NCI-H2107 treated with DMSO at 0.1 percent for 48 hours (cell line): ENCODE measurements at regions not wholly inside any gene's neighbourhood (a gene's known extent, or its start where the extent isn't known, plus 50 kb on each side); places are given as distances from the start of the nearest gene placed in this dataset.
"Not testable (repeated sequence)": the region's sequence is repeated elsewhere in the genome, so short reads cannot be mapped to it uniquely, and the experiment has no call there.

Source experiments
- DNase-seq: peaks from one replicate; lab custom pipeline; 2025; ENCODE audit not compliant: unreplicated experiment; lab: John Stamatoyannopoulos, UW

DNA sequence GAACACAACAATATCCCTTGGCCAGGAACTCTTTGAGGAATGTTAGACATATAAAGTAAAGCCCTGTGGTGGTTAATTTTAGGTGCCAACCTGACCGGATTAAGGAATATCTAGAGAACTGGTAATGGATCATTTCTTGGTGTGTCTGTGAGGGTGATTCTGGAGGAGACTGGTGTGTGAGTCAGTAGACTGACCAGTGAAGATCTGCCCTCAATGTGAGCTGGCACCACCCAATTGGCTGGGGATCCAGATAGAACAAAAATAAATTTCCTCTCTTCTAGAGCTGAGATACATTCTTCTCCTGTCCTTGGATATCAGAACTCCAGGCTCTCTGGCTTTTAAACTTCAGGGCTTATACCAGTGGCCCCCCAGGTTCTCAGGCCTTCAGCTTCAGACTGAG is 56.2 kb upstream of the TNPO1 start:
- DNase-seq = no peak

DNA sequence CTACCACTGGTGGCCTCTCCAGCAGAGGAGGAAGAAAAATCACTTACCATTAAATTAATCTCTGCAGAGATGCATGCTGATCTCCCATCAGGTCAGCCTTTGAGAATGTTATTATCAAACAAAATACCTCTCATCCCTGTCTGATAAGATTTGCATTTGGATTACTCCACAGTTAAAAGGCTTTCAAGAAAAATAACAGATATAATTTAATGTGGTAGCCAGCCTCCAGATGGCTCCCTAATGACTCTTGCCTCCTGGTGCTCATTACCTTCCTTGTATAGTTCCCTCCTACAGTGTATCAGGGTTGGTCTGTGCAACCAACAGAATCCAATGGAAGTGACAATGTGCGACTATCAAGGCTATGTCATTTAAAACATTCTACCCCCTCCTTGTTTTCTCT is 63.6 kb upstream of the TNPO1 start:
- no peak for DNase-seq

- no peak for DNase-seq
Observed at GRCh38 chr5:72749362-72749997, 67.0 kb upstream of the TNPO1 start.

DNA sequence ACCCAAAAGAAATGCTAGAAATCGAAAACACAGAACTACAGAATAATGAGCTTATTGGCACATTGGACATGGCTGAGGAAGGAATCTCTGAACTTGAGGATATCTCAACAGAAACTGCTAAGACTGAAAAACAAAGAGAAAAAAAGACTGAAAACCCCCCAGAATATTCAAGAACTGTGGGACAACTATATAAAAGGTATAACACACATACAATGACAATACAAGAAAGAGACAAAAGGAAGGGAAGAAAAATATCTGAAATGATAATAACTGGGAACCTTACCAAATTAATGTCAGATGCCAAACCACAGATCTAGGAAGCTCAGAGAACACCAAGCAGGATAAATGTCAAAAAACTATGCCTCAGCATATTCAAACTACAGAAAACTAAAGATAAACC is 68.6 kb upstream of the TNPO1 start:
- no peak for DNase-seq

DNA sequence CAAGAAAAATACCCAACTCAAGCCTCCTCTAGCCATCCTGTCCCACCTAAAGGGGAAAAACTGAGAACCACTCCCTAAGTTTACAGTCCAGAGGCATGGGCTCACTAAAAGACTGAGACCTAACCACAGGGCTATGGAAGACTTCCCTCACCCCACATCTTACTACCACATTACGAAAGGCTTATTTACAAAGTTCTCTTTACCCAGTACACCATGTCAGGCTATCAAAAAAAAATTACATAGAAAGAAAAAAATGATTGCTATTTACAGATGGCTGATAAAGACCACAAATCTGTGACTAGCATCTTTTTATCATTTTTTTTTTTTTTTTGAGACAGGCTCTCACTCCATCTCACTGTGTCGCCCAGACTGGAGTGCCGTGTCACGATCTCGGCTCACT is 69.7 kb upstream of the TNPO1 start:
- DNase-seq = no peak

GRCh38 chr5:72744136-72744535 is 72.3 kb upstream of the TNPO1 start:
- no peak for DNase-seq

GRCh38 chr5:72741805-72742204 is 74.7 kb upstream of the TNPO1 start:
- DNase-seq = no peak

- DNase-seq = no peak
Observed at GRCh38 chr5:72733810-72734209, 82.7 kb upstream of the TNPO1 start.

GRCh38 chr5:72723581-72723980 is 92.9 kb upstream of the TNPO1 start:
- DNase-seq = no peak

GRCh38 chr5:72722792-72723452 is 93.5 kb upstream of the TNPO1 start:
- DNase-seq = no peak

DNA sequence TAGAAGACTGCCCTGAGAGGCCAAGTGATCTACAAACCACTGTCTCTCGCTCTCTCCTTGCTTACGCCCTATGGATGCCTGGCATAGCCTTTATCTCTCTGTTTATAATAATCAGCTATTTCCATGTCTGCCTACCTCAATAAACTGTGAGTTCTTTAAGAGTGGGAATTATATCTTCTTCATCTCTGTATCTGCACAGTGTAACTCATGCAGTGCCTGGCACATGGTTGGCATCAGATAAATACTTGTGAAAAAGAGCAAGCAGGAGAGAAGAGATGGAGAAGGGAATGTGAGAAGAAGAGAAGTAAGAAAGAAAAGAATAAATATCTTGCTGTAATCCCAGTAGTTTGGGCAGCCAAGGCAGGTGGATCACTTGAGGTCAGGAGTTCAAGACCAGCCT is 94.6 kb upstream of the TNPO1 start:
- no peak for DNase-seq

- no peak for DNase-seq
Observed at GRCh38 chr5:72720205-72720604, 96.3 kb upstream of the TNPO1 start.

GRCh38 chr5:72711351-72711750 is 105.1 kb upstream of the TNPO1 start:
- DNase-seq = no peak

DNA sequence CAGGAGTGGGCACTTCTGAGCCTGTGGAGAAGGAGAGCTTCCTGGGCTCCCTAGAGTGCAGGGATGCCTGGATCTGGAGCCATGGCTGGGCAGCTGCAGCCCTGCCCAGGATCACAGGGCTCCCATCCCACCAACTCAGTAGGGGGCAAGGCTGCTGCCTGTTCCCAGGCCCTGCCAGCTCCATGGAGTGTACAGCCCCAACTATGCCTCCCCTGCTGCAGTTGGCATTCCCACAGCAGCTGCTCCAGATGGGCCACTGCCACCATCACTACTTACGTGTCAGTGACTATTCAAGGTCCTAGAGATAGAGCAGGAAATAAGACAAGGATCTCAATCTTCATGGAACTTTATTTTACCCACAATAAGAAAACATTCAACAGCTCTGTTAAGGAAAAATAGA is 107.1 kb upstream of the TNPO1 start:
- no peak for DNase-seq

- DNase-seq = no peak
Observed at GRCh38 chr5:72705178-72705577, 111.3 kb upstream of the TNPO1 start.

DNA sequence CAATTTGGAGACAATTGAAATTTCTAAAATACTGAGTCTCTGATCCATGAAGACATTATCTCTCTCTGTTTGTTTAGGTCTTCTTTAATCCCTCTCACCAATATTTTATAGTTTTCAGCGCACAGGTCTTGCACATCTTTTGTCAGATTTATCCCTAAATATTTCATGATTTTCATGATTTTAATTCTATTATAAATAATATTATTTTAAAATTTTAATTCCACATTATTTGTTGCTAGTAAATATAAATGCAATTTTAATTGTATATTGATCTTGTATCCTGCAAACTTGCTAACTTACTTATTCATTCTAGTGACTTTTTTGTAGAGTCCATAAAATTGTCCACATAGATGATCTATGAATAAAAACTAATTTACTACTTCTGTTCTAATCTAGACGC is 112.6 kb upstream of the TNPO1 start:
- no peak for DNase-seq

DNA sequence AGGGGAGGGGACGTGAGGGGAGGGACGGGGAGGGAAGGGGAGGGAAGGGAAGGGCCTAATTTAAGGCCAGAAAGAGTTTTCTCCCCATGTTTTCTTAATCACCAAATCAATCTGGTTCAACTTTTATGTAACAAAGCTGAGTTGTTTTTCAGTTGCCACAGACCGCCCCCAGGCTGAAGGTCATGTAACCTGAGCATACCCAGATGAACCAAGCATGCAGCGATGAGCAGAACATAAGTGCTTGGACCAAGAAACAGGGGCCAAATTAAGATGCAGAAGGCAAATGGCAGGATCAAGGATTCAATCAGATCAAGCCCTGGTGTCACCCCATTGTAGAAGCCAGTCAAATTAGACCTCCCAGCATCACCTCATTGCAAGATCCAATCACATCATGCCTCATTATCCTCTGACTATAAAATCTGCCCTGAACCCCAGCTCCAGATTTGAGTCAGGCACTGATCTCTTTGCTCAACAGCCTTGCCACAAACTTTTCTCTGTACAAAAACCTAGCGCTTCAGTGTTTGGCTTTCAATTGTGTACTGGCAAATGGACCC is 113.5 kb upstream of the TNPO1 start:
- DNase-seq = no peak

DNA sequence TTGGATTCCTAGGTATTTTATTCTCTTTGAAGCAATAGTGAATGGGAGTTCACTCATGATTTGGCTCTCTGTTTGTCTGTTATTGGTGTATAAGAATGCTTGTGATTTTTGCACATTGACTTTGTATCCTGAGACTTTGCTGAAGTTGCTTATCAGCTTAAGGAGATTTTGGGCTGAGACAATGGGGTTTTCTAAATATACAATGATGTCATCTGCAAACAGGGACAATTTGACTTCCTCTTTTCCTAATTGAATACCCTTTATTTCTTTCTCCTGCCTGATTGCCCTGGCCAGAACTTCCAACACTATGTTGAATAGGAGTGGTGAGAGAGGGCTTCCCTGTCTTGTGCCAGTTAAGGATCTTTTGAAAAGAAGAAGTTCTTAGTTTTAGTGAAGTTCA is 114.4 kb upstream of the TNPO1 start:
- not testable (repeated sequence) for DNase-seq

DNA sequence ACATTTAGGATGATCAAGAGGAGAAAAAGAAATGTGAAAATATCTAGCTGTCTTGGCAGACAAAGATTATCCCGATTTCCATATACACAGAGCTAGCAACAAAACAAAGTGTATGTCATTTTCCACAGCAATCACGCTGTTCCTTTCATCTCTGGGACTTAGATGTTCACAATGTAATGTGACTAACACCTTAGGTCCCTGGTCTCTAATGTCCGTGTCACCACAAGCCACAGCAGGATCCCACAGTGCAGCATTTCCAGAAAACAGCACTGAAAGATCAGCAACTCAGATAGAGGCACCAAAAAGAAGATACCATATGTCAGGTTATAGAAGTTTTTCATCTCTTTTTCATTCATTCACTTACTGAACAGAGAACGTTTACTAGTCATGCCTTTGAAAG is 118.0 kb upstream of the TNPO1 start:
- DNase-seq = no peak

DNA sequence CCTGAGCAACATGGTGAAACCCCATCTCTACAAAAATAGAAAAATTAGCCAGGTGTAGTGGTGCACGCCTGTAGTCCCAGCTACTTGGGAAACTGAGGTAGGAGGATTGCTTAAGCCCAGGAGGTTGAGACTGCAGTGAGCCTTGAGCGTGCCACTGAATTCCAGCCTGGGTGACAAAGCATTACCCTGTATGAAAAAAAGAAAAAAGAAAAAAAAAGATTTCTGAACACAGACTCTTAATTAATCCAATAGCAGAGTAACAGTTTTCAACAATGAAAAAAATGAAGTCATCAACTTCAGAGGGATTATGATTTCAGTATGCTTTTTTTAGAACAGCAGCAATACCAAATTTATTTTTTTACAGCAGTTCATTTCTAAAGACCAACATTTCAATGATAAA is 118.8 kb upstream of the TNPO1 start:
- DNase-seq = no peak

DNA sequence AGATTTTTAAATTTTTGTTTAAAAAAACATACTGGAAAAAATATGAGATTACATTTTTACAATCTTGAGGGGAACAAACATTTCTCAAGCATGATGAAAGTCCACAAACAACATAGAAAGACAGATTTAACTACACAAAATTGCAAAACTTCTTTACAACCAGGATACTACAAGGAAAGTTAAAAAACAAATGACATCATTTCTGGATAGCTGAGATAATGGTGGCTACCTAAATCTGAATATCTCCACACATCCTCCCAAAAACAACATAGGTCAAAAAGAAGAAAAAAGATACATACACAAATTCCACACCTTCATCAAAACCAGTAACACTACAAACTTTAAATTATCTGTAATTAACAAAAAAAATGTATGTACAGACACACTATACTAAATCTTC is 120.8 kb upstream of the TNPO1 start:
- DNase-seq = no peak

DNA sequence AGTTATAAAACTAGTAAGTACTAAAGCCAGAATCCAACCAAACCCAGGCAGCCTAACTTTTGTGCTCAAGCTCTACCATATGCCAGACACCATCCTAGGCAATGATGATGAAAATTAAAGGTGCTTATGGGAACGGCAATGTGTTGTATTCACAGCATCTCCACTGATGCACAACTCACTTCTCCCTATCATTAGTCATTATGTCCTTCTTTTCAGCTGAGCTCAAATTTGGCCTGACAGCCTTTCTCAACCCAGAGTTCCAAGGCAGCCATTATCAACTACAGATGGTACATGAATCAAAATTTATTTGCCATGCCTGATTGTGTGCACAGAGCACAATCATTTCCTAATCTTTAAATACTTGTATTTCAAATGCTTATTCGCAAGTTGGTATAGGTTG is 121.6 kb upstream of the TNPO1 start:
- no peak for DNase-seq
